ENCODE measurements at regions not wholly inside any gene's neighbourhood (a gene's known extent, or its start where the extent isn't known, plus 50 kb on each side); places are given as distances from the start of the nearest gene placed in this dataset.

GRCh38 chr20:40370800-40371199 is 318.2 kb downstream of the MAFB start:
- no peak for TF ChIP-seq POLR2A (IDR thresholded peaks at IDR 0.05; ENCODE audit: low read length)
- TF ChIP-seq GATA1 (IDR thresholded peaks at IDR 0.05; ENCODE audit: low read depth, low read length), result no peak
